Sciatic nerve (tissue), 2 donors: ENCODE measurements at regions not wholly inside any gene's neighbourhood (a gene's known extent, or its start where the extent isn't known, plus 50 kb on each side); places are given as distances from the start of the nearest gene placed in this dataset.

Experiments
- ATAC-seq: fragments of 200-7000 bp; cut with Tn5 transposase; one replicate; pipeline ENCODE4 v1.9.1; 2020; ENCODE audit warnings: mild to moderate bottlenecking, moderate library complexity
- DNase-seq: peaks from one replicate; pipeline ENCODE4 v3.0.0-alpha.2; 2020; ENCODE audit warnings: low spot score
- intact Hi-C: fragments of 100-400 bp; cut with DNase I; formaldehyde crosslinking; loops from one replicate; pipeline ENCODE4 v1.14.2; 2022
- donor health status: DM: no; HTN: no; CAD: no.
- donor health status: DM: no; HTN: no; CAD: no.

- ATAC-seq = peak; percentile 89
- intact Hi-C loops = no loop called here
- DNase-seq = no peak
These were observed 111.0 kb downstream of the TBXT start for GRCh38 chr6:166056637-166057036.

- DNase-seq (no peak), ATAC-seq (no peak)
- intact Hi-C loops = no loop called here
These were observed 111.8 kb downstream of the TBXT start for GRCh38 chr6:166055801-166056200.

GRCh38 chr6:166052837-166053236 is 114.8 kb downstream of the TBXT start:
- DNase-seq (no peak), ATAC-seq (no peak)
- intact Hi-C loops = no loop called here

- DNase-seq (no peak), ATAC-seq (no peak)
- intact Hi-C loops = no loop called here
These were observed 117.1 kb downstream of the TBXT start for GRCh38 chr6:166050559-166050958.

- DNase-seq (no peak), ATAC-seq (no peak)
- intact Hi-C loops = no loop called here
These were observed 120.7 kb downstream of the TBXT start for GRCh38 chr6:166046982-166047381.

- ATAC-seq (no peak), DNase-seq (no peak)
- intact Hi-C loops = no loop called here
These were observed 121.4 kb downstream of the TBXT start for GRCh38 chr6:166046226-166046625.

- no peak for DNase-seq
- intact Hi-C loops = no loop called here
- ATAC-seq = no peak
These were observed 121.8 kb downstream of the TBXT start for GRCh38 chr6:166045860-166046200.

- DNase-seq = no peak
- intact Hi-C loops = no loop called here
- ATAC-seq = no peak
These were observed 122.3 kb downstream of the TBXT start for GRCh38 chr6:166045173-166045859.

GRCh38 chr6:166041277-166041676 is 126.4 kb downstream of the TBXT start:
- ATAC-seq (no peak), DNase-seq (no peak)
- intact Hi-C loops = no loop called here

- no peak for DNase-seq
- ATAC-seq = no peak
- intact Hi-C loops = no loop called here
These were observed 127.4 kb downstream of the TBXT start for GRCh38 chr6:166040292-166040691.

- intact Hi-C loops = no loop called here
- ATAC-seq (no peak), DNase-seq (no peak)
These were observed 131.1 kb downstream of the TBXT start for GRCh38 chr6:166036316-166037095.

- no peak for DNase-seq
- peak; percentile 75 for ATAC-seq
- intact Hi-C loops = no loop called here
These were observed 135.1 kb downstream of the TBXT start for GRCh38 chr6:166032366-166033200.

GRCh38 chr6:166031275-166031674 is 136.4 kb downstream of the TBXT start:
- ATAC-seq = no peak
- DNase-seq = no peak
- intact Hi-C loops = no loop called here

GRCh38 chr6:166029506-166029905 is 138.1 kb downstream of the TBXT start:
- no peak for DNase-seq
- intact Hi-C loops = no loop called here

GRCh38 chr6:166027761-166028160 is 139.9 kb downstream of the TBXT start:
- intact Hi-C loops = no loop called here
- ATAC-seq (no peak), DNase-seq (no peak)

More at GRCh38 chr6:166029506-166029905, 138.1 kb downstream of the TBXT start:
- ATAC-seq = no peak

GRCh38 chr6:166026586-166027126 is 141.0 kb downstream of the TBXT start:
- intact Hi-C loops = no loop called here
- ATAC-seq (peak; percentile 70), DNase-seq (no peak)

- ATAC-seq (no peak), DNase-seq (no peak)
- intact Hi-C loops = no loop called here
These were observed 142.3 kb downstream of the TBXT start for GRCh38 chr6:166025149-166025898.

GRCh38 chr6:166024252-166024651 is 143.4 kb downstream of the TBXT start:
- intact Hi-C loops = no loop called here
- ATAC-seq (no peak), DNase-seq (no peak)
